ENCODE measurements at regions not wholly inside any gene's neighbourhood (a gene's known extent, or its start where the extent isn't known, plus 50 kb on each side); places are given as distances from the start of the nearest gene placed in this dataset.

DNA sequence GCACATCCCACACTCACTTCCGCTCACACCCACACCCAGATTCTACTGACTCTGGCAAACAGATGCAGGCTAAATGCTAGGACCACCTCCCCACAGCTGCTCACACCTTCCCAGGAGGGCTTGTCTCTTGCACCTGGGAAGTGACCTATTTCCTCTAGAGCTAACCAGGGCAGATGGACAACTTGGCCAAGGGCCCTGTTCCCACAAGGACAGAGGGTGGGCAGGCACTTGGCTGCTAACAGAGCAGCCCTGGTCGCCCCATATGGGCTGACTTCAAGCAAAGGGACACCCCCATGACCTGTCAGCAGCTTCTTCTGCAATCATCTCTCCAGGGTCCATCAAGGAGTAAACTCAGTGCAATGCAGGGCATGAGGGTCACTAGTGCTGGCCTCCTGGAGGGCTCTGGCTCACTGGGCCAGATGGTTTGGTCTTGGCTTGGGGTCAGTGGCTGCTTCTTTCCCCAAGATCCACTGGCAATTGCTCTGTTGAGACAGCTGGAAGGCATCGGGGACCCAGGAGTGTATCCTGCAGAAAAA, 641.5 kb downstream of the PLPP3 start:
- Histone ChIP-seq H2AFZ (ENCODE audit: low read length) (no peak overlapping the region), H3K79me2 (ENCODE audit: insufficient read depth, low read length) (no peaks in the 10 kb centered on the region), H3K9me3 (ENCODE audit: insufficient read depth, low read depth, low read length) (no peaks in the 10 kb centered on the region), H3K4me2 (ENCODE audit: low read depth, low read length, poor library complexity, severe bottlenecking) (no peak overlapping the region), H3K4me3 (ENCODE audit: low read length, poor library complexity, severe bottlenecking) (no peak overlapping the region), H3K4me1 (ENCODE audit: insufficient read depth, low read length, poor library complexity, severe bottlenecking) (no peaks in the 10 kb centered on the region), H3K36me3 (ENCODE audit: insufficient read depth, low read length) (no peaks in the 10 kb centered on the region), H3K9me2 (replicated peaks; ENCODE audit: low read depth, low read length) (no peaks in the 10 kb centered on the region), H3F3A (ENCODE audit: low read depth) (no peaks in the 10 kb centered on the region), H3K27me3 (ENCODE audit: insufficient read depth, low read length, poor library complexity, severe bottlenecking) (no peaks in the 10 kb centered on the region), H4K20me1 (ENCODE audit: insufficient read depth, low read length, poor library complexity, severe bottlenecking) (no peaks in the 10 kb centered on the region), H3K9ac (ENCODE audit: low read depth, low read length, poor library complexity, severe bottlenecking) (no peak overlapping the region)
- TF ChIP-seq, protein P1, sequence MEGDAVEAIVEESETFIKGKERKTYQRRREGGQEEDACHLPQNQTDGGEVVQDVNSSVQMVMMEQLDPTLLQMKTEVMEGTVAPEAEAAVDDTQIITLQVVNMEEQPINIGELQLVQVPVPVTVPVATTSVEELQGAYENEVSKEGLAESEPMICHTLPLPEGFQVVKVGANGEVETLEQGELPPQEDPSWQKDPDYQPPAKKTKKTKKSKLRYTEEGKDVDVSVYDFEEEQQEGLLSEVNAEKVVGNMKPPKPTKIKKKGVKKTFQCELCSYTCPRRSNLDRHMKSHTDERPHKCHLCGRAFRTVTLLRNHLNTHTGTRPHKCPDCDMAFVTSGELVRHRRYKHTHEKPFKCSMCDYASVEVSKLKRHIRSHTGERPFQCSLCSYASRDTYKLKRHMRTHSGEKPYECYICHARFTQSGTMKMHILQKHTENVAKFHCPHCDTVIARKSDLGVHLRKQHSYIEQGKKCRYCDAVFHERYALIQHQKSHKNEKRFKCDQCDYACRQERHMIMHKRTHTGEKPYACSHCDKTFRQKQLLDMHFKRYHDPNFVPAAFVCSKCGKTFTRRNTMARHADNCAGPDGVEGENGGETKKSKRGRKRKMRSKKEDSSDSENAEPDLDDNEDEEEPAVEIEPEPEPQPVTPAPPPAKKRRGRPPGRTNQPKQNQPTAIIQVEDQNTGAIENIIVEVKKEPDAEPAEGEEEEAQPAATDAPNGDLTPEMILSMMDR (conservative IDR thresholded peaks at IDR 0.05; ENCODE audit: low read length), result no peak
- no peak for TF ChIP-seq EZH2phosphoT487 (IDR thresholded peaks at IDR 0.05; ENCODE audit: borderline replicate concordance)

DNA sequence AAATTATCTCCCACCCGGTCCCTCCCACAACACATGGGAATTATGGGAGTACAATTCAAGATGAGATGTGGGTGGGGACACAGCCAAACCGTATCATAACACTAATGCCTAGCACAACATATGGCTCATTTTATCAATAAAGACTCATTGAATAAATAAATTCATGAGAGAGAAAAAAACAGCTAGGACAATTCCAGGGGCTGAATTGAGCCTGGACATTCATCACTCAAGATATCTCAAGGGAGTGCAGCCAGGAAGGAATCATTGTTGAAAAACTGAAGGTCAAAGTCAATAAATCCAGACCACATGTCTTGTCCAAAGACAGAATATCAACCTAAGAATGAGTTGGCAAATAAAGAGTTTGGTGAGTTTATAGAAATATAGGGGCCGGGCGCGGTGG, 644.1 kb downstream of the PLPP3 start:
- TF ChIP-seq, protein P1 (conservative IDR thresholded peaks at IDR 0.05; ENCODE audit: low read length), result no peak
- no peak for TF ChIP-seq EZH2phosphoT487 (IDR thresholded peaks at IDR 0.05; ENCODE audit: borderline replicate concordance)
- H3F3A ChIP-seq (ENCODE audit: low read depth), result no peaks in the 10 kb centered on the region
- H3K9me2 ChIP-seq (replicated peaks; ENCODE audit: low read depth, low read length), result no peaks in the 10 kb centered on the region
- no peak overlapping the region for H3K4me2 ChIP-seq (ENCODE audit: low read depth, low read length, poor library complexity, severe bottlenecking)
- H2AFZ ChIP-seq (ENCODE audit: low read length), result no peak overlapping the region
- H3K4me1 ChIP-seq (ENCODE audit: insufficient read depth, low read length, poor library complexity, severe bottlenecking), result no peaks in the 10 kb centered on the region
- no peaks in the 10 kb centered on the region for H3K27me3 ChIP-seq (ENCODE audit: insufficient read depth, low read length, poor library complexity, severe bottlenecking)
- no peak overlapping the region for H3K4me3 ChIP-seq (ENCODE audit: low read length, poor library complexity, severe bottlenecking)
- no peaks in the 10 kb centered on the region for H4K20me1 ChIP-seq (ENCODE audit: insufficient read depth, low read length, poor library complexity, severe bottlenecking)
- no peak overlapping the region for H3K9ac ChIP-seq (ENCODE audit: low read depth, low read length, poor library complexity, severe bottlenecking)
- H3K9me3 ChIP-seq (ENCODE audit: insufficient read depth, low read depth, low read length), result no peaks in the 10 kb centered on the region
- H3K79me2 ChIP-seq (ENCODE audit: insufficient read depth, low read length), result no peaks in the 10 kb centered on the region
- no peaks in the 10 kb centered on the region for H3K36me3 ChIP-seq (ENCODE audit: insufficient read depth, low read length)

DNA sequence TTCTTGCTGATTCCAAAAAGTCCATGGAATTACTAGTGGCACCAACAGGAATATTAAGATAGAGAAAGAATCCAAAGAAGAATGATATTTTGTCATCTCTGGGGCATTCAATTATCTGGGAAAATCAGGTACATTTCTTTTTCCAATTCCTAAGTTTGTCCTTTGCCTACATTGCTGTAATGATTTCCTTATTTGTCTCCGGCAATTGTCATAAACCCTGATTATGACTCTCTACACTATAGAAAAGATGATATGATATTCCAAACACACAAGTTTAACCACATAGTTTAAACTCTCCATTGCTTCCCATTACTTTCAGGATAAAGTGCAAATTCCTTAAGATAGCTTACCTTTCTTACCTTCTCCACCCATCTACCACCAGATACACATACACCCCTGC, 647.0 kb downstream of the PLPP3 start:
- no peak overlapping the region for H2AFZ ChIP-seq (ENCODE audit: low read length)
- H3K4me2 ChIP-seq (ENCODE audit: low read depth, low read length, poor library complexity, severe bottlenecking), result no peak overlapping the region
- H3K79me2 ChIP-seq (ENCODE audit: insufficient read depth, low read length), result no peaks in the 10 kb centered on the region
- H3K36me3 ChIP-seq (ENCODE audit: insufficient read depth, low read length), result no peaks in the 10 kb centered on the region
- no peaks in the 10 kb centered on the region for H3F3A ChIP-seq (ENCODE audit: low read depth)
- H3K9ac ChIP-seq (ENCODE audit: low read depth, low read length, poor library complexity, severe bottlenecking), result no peak overlapping the region
- H4K20me1 ChIP-seq (ENCODE audit: insufficient read depth, low read length, poor library complexity, severe bottlenecking), result no peaks in the 10 kb centered on the region
- TF ChIP-seq EZH2phosphoT487 (IDR thresholded peaks at IDR 0.05; ENCODE audit: borderline replicate concordance), result no peak
- TF ChIP-seq, protein P1 (conservative IDR thresholded peaks at IDR 0.05; ENCODE audit: low read length), result no peak
- H3K9me2 ChIP-seq (replicated peaks; ENCODE audit: low read depth, low read length), result no peaks in the 10 kb centered on the region
- no peaks in the 10 kb centered on the region for H3K4me1 ChIP-seq (ENCODE audit: insufficient read depth, low read length, poor library complexity, severe bottlenecking)
- no peak overlapping the region for H3K4me3 ChIP-seq (ENCODE audit: low read length, poor library complexity, severe bottlenecking)
- no peaks in the 10 kb centered on the region for H3K27me3 ChIP-seq (ENCODE audit: insufficient read depth, low read length, poor library complexity, severe bottlenecking)
- H3K9me3 ChIP-seq (ENCODE audit: insufficient read depth, low read depth, low read length), result no peaks in the 10 kb centered on the region

All from Loucy (cell line).